Ecto neural progenitor cell (in vitro differentiated cells): ENCODE measurements at regions not wholly inside any gene's neighbourhood (a gene's known extent, or its start where the extent isn't known, plus 50 kb on each side); places are given as distances from the start of the nearest gene placed in this dataset.
A peak's percentile ranks its signal among the peaks of the same experiment; 100 is the strongest.
"Not testable (repeated sequence)": the region's sequence is repeated elsewhere in the genome, so short reads cannot be mapped to it uniquely, and the experiment has no call there.

Experiments
- DNase-seq: peaks from one replicate; pipeline ENCODE4 v3.0.0-alpha.2; 2018; ENCODE audit warnings: low spot score

- not testable (repeated sequence) for DNase-seq
Measured at GRCh38 chr2:66632882-66633281, 198.0 kb downstream of the MEIS1 start.

GRCh38 chr2:66633631-66634030, 198.7 kb downstream of the MEIS1 start:
- no peak for DNase-seq

DNA sequence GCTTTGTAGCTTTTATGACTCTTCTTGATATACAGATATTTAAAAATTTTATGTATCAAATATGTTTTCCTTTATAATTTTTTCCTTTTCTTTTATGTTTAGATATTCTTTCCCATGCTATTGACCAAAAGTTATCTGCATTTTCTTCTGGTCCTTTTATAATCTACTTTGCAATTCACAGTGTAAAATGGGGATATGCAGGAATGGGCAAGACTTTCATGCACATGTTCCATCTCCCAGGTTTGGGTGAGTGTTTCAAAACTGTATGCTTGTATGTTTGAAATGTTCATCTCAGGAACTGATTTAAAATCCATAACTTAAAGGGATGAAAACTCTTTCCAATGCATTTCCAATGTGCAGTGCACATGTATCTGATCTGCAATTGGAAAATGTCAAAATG, 199.9 kb downstream of the MEIS1 start:
- DNase-seq, result no peak

- no peak for DNase-seq
Measured at GRCh38 chr2:66641685-66642084, 206.8 kb downstream of the MEIS1 start.

- not testable (repeated sequence) for DNase-seq
Measured at GRCh38 chr2:66648081-66648480, 213.2 kb downstream of the MEIS1 start.

DNA sequence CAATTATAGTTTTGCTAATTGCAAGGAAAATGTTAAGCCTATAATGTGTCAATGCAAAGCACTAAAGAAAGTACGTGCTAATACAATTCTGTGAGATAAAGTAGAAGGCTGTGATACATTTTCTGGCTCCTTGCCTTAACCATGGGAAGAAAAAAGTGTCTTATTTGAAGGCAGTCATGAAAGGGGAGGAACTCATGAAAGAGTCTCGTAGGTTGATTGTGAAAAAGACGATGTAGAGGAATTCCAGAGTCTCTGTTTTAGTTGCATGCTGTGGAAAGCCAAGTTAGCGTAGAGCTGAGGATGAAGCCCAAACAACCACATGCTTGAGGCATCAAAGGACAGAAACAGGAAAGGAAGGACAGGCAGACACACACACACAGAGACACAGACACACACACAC, 214.1 kb downstream of the MEIS1 start:
- DNase-seq, result no peak

DNA sequence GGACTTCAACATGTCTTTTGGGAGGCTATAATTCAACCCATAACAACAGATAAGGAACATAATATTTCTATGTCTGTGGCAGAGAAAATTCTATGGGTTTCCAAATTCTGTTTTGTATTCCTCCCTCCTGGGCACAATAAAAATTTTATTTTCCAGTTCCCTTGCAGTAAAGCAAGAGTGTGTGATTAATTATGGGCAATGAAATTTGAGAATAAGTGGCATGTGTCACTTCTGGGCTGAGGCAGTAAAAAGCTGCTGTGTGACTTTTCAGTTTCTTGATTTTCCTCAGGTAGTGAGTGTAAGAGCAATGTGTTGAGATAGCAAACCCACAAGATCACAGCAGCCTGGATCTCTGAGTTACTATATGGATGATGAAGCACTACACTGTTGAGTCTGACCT, 216.4 kb downstream of the MEIS1 start:
- no peak for DNase-seq

DNA sequence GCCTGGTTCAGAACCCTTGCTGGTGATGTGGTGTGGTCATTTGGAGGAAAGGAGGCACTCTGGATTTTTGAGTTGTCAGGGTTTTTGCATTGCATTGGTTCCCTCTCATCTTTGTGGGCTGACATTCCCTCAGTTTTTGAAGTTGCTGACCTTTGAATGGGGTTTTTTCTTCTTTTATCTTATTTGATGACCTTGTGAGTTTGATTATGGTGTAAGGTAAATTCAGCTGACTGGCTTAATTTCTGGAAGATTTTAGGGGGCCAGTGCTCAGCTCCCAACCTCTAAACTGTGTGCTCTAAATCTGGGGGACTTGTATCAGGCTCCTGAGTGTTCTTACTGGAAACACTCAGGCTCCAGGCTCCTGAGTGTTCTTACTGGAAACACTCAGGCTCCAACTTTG, 225.9 kb downstream of the MEIS1 start:
- DNase-seq, result no peak

DNA sequence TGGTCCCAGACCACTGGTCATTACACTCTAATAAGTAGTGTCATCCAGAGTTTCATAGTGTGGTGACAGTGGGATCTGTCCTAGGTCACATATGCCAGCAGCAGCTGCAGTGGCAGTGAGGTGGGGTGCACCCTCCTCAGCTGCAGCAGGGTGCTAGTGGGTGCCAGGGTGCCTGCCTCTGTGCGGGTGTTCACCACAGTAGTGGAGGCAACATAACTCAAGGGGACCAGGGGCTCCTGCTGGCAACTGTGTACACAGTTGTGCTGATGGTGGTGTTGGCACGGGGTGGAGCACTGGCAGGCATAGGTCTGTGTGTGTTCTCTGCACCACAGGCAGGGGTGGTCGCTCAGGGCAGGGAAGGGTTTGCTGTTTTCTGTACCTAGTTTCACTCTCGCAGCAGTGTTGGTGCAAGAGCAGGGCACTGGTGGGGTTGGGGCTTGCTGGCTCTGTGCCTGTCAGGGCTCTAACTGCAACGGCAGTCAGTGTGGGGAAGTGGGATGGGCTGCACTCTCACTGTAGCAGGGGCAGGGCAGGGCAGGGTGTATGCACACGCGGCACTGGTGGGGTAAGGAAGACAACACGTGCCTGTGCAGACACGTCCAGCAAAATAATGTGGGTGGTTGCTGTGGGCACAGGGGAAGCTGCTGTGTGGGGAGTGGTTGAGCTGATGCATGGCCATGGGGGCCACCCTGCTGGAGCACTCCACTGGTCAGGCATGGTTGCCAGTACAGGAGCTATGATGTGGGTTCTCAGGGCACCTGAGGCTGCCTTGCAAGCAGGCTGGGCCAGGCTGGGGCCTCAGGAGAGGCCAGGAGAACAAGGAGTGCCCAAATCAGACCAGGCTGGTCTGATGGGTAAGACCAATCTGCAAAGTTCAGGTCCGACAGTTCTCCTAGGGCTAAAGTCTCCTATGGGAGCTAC, 226.6 kb downstream of the MEIS1 start:
- no peak for DNase-seq

- DNase-seq, result no peak
Measured at GRCh38 chr2:66665124-66665984, 230.4 kb downstream of the MEIS1 start.

- DNase-seq, result no peak
Measured at GRCh38 chr2:66667301-66667700, 232.4 kb downstream of the MEIS1 start.

- no peak for DNase-seq
Measured at GRCh38 chr2:66673286-66673685, 238.4 kb downstream of the MEIS1 start.

DNA sequence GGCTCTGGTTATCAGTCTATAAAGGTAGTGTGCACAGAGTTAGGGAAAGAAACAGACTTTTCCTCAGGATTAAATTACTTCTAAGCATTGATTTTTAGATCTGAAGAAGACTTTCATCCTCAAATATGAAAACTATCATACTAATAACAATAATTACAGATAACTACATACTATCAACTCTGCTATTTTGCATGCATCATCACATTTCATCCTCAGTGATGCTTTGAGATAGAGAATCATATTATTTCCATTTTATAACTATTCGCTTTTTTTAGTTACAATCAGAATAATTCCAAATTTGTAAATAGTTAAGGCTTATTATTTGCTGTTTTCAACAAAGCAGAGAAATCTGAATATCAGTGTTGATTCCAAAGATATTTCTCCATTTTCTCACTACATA, 239.2 kb downstream of the MEIS1 start:
- DNase-seq, result no peak

- no peak for DNase-seq
Measured at GRCh38 chr2:66675591-66675990, 240.7 kb downstream of the MEIS1 start.

- peak; percentile 55 for DNase-seq
Measured at GRCh38 chr2:66679442-66679841, 244.5 kb downstream of the MEIS1 start.

DNA sequence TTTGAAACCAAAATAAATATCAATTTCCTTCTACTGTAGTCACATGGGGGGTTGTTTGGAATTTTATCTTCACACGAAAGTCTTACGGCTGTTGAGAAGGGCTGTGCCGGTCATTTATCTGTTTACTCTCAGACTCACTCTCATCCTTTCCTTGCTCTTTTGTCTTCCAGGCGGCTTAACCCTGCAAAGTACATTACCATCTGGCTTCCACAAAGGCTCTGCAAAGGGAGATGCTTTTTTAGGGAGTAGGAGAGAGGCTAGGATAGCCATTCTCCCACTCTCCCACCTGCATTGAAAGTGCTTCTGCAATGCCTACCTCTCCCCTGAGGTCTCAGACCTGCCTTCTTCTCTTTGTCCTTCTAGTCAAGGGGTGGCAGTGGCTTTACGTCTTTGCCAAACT, 247.6 kb downstream of the MEIS1 start:
- DNase-seq, result no peak

GRCh38 chr2:66683064-66683463, 248.1 kb downstream of the MEIS1 start:
- DNase-seq, result no peak

GRCh38 chr2:66683599-66683998, 248.7 kb downstream of the MEIS1 start:
- no peak for DNase-seq

DNA sequence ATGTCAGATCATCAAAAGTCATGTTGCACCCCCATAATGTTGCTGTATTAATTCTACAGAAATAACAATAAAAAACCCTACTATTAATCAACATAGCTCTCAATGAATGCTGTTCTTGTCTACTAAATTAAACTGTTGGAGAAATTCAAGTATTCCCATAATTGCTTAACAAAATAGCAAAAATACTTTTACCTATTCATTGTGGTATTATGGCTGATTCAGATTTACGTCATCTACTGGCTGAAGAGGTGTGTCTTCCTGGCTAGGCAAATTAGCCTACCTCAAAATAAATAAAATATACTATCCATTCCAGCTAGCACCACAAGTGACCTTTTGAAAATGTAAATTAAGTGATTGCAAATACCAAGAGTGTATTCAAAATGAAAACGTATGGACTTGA, 249.4 kb downstream of the MEIS1 start:
- DNase-seq, result no peak

DNA sequence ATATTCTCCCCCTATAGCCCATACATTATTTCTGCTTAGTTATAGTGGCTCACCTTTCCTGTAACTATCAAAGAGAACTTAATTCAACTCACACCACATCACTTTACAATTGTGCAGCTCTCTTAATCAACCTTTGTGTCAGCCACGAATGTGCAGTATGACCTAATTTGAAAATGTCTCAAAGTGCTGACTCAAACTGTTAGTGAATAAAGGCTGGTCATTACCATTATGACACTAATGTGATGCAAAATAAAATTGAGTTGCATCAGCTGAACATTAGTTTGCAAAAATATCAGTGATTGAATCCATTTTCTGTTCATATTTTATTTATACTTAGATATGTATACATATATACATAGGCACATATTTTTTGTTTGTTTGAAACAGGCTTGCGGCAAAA, 251.8 kb downstream of the MEIS1 start:
- DNase-seq, result no peak

DNA sequence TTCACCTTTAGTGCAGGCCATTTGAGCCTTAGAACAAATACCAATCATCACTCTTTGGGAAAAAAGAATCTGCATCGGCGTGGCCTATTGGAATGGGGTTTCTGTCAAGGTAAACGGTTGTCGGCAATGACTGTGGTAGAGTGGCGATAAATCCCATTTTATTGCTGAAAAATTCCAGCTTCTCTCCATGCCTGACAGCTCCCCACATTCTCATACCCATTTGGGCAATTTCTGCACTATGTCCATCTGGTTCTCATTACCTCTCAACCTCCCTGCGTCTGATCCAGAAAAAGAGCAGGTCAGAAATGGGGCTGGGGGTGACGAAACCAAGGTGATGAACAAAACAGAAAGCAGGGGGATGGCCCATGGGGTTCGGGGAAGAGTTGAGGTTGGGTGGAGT, 254.0 kb downstream of the MEIS1 start:
- no peak for DNase-seq

- no peak for DNase-seq
Measured at GRCh38 chr2:66689456-66690051, 254.6 kb downstream of the MEIS1 start.
